ENCODE measurements at regions not wholly inside any gene's neighbourhood (a gene's known extent, or its start where the extent isn't known, plus 50 kb on each side); places are given as distances from the start of the nearest gene placed in this dataset.

DNA sequence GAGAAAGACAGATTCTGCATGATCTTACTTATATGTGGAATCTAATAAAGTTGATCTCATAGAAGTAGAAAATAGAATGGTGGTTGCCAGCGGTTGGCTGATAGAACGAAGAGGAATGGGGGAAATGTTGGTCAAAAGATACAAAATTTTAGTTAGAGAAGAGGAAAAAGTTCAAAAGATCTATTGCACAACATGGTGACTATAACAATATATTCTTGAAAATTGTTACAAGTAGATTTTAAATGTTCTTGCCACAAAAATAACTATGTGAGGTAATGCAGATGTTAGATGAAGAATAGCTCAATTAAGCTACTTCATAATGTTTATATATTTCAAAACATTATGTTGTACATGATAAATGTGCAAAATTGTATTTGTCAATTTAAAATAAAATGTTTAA is 112.3 kb upstream of the SMIM30 start:
- H3K27ac ChIP-seq = no peak overlapping the region
- no peaks in the 10 kb centered on the region for H3K36me3 ChIP-seq (replicated peaks in 1 of 2)
- H3K4me1 ChIP-seq (replicated peaks in 1 of 2) = no peaks in the 10 kb centered on the region
- intact Hi-C loops (cut with DNase I) = no loop called here
- WGBS, 4 donors = 86 to 92% (median 89%) methylated on average over 2 of the region's 2 CpGs
- no peaks in the 10 kb centered on the region for H3K27me3 ChIP-seq
- TF ChIP-seq, protein P1, sequence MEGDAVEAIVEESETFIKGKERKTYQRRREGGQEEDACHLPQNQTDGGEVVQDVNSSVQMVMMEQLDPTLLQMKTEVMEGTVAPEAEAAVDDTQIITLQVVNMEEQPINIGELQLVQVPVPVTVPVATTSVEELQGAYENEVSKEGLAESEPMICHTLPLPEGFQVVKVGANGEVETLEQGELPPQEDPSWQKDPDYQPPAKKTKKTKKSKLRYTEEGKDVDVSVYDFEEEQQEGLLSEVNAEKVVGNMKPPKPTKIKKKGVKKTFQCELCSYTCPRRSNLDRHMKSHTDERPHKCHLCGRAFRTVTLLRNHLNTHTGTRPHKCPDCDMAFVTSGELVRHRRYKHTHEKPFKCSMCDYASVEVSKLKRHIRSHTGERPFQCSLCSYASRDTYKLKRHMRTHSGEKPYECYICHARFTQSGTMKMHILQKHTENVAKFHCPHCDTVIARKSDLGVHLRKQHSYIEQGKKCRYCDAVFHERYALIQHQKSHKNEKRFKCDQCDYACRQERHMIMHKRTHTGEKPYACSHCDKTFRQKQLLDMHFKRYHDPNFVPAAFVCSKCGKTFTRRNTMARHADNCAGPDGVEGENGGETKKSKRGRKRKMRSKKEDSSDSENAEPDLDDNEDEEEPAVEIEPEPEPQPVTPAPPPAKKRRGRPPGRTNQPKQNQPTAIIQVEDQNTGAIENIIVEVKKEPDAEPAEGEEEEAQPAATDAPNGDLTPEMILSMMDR (IDR thresholded peaks at IDR 0.05) = no peak
- TF ChIP-seq POLR2A (IDR thresholded peaks at IDR 0.05) = no peak
- H3K4me3 ChIP-seq = no peak overlapping the region
- DNase-seq = no peak
- peaks cover 0 to 4% (median 0%) of the 10 kb centered on the region in 3 donors for H3K9me3 ChIP-seq (replicated peaks in 1 of 3)

- 44 to 59% (median 51%) methylated on average over 4 of the region's 4 CpGs for WGBS, 4 donors
- H3K4me3 ChIP-seq = no peak overlapping the region
- intact Hi-C loops (cut with DNase I) = no loop called here
- H3K36me3 ChIP-seq (replicated peaks in 1 of 2) = no peaks in the 10 kb centered on the region
- H3K27ac ChIP-seq = no peak overlapping the region
- TF ChIP-seq, protein P1 (IDR thresholded peaks at IDR 0.05) = no peak
- no peak for TF ChIP-seq POLR2A (IDR thresholded peaks at IDR 0.05)
- H3K9me3 ChIP-seq (replicated peaks in 1 of 3) = no peaks in the 10 kb centered on the region
- DNase-seq = no peak
- no peaks in the 10 kb centered on the region for H3K27me3 ChIP-seq
- H3K4me1 ChIP-seq (replicated peaks in 1 of 2) = no peaks in the 10 kb centered on the region
These were observed 99.0 kb upstream of the SMIM30 start for GRCh38 chr7:113217314-113217713.

DNA sequence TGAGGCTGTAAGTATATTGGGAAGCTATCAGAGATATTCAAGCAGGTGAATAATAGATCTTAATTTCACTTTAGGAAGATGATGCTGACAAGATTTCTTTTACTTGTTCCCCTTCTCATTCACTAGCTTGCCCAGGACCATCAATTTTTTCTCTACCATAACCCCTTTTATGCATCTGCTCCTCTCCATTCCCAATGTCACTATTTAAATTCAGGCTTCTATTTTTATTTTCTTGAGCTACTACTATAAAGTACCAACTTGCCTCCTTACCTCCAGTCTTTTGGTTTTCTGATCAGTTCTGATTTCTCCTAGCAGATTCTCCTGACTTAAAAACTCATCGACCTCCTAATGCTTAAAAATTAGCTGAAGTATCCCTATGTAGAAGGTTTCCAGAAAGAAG is 97.7 kb upstream of the SMIM30 start:
- Histone ChIP-seq H3K36me3 (replicated peaks in 1 of 2) (no peaks in the 10 kb centered on the region), H3K27ac (no peak overlapping the region), H3K4me1 (replicated peaks in 1 of 2) (no peaks in the 10 kb centered on the region), H3K27me3 (no peaks in the 10 kb centered on the region), H3K4me3 (no peak overlapping the region), H3K9me3 (replicated peaks in 1 of 3) (no peaks in the 10 kb centered on the region)
- TF ChIP-seq, protein P1 (IDR thresholded peaks at IDR 0.05) = no peak
- TF ChIP-seq POLR2A (IDR thresholded peaks at IDR 0.05) = no peak
- intact Hi-C loops (cut with DNase I) = no loop called here
- DNase-seq = no peak
- WGBS, 4 donors = 53 to 83% (median 73%) methylated on average over 1 of the region's 1 CpG

GRCh38 chr7:113209449-113210203 is 91.3 kb upstream of the SMIM30 start:
- TF ChIP-seq POLR2A (IDR thresholded peaks at IDR 0.05) = no peak
- TF ChIP-seq, protein P1 (IDR thresholded peaks at IDR 0.05) = no peak
- intact Hi-C loops (cut with DNase I) = no loop called here
- WGBS, 4 donors = 57 to 84% (median 63%) methylated on average over 1 of the region's 1 CpG

More at GRCh38 chr7:113209449-113210203, 91.3 kb upstream of the SMIM30 start:
- Histone ChIP-seq H3K36me3 (replicated peaks in 1 of 2) (no peaks in the 10 kb centered on the region), H3K4me1 (replicated peaks in 1 of 2) (no peaks in the 10 kb centered on the region), H3K27me3 (no peaks in the 10 kb centered on the region), H3K4me3 (no peak overlapping the region), H3K27ac (no peak overlapping the region), H3K9me3 (replicated peaks in 1 of 3) (no peaks in the 10 kb centered on the region)
- DNase-seq = no peak
